ENCODE measurements at regions not wholly inside any gene's neighbourhood (a gene's known extent, or its start where the extent isn't known, plus 50 kb on each side); places are given as distances from the start of the nearest gene placed in this dataset.

DNA sequence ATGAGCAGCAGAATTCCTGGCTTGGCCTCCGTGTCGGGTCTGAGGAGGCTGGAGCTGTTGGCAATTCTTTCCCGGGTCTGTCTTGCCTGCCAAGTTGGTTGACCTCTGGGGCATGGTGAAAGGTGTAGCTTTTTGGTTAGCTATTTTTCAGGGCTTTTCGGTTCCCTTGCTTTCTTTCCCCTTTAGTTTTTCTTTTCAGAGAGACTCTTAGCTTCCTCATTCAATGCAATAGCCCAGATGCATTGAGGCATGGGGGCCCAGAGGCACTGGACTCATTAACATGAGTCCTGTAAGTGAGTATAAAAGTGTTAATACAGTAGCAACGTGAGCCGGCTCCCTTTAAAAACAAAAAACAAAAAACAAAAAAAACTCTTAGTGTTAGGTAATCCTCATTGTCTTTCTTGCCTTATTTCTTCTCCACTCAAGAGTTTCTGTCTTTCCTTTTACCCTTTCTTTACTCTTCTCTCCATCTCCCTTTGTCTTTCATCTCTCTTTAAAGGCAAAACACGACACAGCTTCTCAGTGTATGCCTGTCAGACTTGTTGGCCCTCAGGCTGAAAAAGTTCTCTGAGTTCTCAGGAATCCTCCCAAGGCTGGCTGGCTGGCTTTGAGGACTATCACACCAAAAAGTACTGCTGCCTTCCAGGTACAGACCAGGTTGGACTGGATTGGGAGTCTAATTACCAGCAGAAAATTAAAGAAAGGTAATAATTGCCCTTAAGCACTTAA lies 289.9 kb upstream of the TUT7 start:
- Histone ChIP-seq H3K4me1 (ENCODE audit: control insufficient read depth in 5 of 5, insufficient read depth in 5 of 5, low read length in 5 of 5) (no peaks in the 10 kb centered on the region), H3K36me3 (ENCODE audit: control insufficient read depth in 4 of 4, insufficient read depth in 4 of 4, low read length in 4 of 4) (no peaks in the 10 kb centered on the region), H3K27me3 (ENCODE audit: control insufficient read depth in 3 of 3, insufficient read depth in 3 of 3, low read length in 2 of 3) (peaks cover 0 to 2% (median 0%) of the 10 kb centered on the region in 3 donors), H3K9ac (ENCODE audit: insufficient read depth in 1 of 2, low read length in 2 of 2) (no peak overlapping the region), H3K9me3 (ENCODE audit: control insufficient read depth in 4 of 4, insufficient read depth in 3 of 4, low read length in 3 of 4) (no peaks in the 10 kb centered on the region), H3K27ac (ENCODE audit: low read depth in 1 of 2, low read length in 1 of 2) (no peak overlapping the region), H3K4me3 (no peak overlapping the region)
- TF ChIP-seq, protein P1, sequence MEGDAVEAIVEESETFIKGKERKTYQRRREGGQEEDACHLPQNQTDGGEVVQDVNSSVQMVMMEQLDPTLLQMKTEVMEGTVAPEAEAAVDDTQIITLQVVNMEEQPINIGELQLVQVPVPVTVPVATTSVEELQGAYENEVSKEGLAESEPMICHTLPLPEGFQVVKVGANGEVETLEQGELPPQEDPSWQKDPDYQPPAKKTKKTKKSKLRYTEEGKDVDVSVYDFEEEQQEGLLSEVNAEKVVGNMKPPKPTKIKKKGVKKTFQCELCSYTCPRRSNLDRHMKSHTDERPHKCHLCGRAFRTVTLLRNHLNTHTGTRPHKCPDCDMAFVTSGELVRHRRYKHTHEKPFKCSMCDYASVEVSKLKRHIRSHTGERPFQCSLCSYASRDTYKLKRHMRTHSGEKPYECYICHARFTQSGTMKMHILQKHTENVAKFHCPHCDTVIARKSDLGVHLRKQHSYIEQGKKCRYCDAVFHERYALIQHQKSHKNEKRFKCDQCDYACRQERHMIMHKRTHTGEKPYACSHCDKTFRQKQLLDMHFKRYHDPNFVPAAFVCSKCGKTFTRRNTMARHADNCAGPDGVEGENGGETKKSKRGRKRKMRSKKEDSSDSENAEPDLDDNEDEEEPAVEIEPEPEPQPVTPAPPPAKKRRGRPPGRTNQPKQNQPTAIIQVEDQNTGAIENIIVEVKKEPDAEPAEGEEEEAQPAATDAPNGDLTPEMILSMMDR (IDR thresholded peaks at IDR 0.05; ENCODE audit: control extremely low read depth, extremely low read depth), result no peak
- no peak for DNase-seq
- ATAC-seq (ENCODE audit: insufficient read depth, low FRiP score), result no peak
- 85 to 87% methylated on average over 7 of the region's 7 CpGs for WGBS, 2 donors

DNA sequence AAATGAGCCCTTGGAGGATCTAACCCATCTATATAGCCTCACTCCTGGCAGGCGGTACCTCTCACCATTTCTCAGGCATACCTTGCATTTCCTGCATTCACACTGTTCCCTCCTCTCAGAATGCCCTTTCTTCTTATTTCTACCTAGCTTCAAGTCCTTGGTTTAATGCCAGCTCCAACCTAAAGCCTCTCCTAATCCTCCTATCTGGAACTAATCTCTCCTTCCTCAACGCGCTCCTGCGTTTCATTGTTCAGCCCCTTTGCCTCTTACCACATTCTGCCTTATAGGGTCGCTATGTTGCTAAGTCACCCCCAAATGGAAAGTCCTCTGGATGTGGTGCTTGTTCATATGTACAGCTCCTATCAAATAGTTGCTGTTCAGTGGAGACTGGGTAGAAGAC lies 288.5 kb upstream of the TUT7 start:
- ATAC-seq (ENCODE audit: insufficient read depth, low FRiP score) (no peak), DNase-seq (no peak)
- Histone ChIP-seq H3K4me1 (ENCODE audit: control insufficient read depth in 5 of 5, insufficient read depth in 5 of 5, low read length in 5 of 5) (no peaks in the 10 kb centered on the region), H3K9me3 (ENCODE audit: control insufficient read depth in 4 of 4, insufficient read depth in 3 of 4, low read length in 3 of 4) (no peaks in the 10 kb centered on the region), H3K9ac (ENCODE audit: insufficient read depth in 1 of 2, low read length in 2 of 2) (no peak overlapping the region), H3K27me3 (ENCODE audit: control insufficient read depth in 3 of 3, insufficient read depth in 3 of 3, low read length in 2 of 3) (peaks cover 0 to 2% (median 0%) of the 10 kb centered on the region in 3 donors), H3K36me3 (ENCODE audit: control insufficient read depth in 4 of 4, insufficient read depth in 4 of 4, low read length in 4 of 4) (no peaks in the 10 kb centered on the region), H3K4me3 (no peak overlapping the region), H3K27ac (ENCODE audit: low read depth in 1 of 2, low read length in 1 of 2) (no peak overlapping the region)
- TF ChIP-seq, protein P1 (IDR thresholded peaks at IDR 0.05; ENCODE audit: control extremely low read depth, extremely low read depth), result no peak
- 90 to 93% methylated on average over 5 of the region's 5 CpGs for WGBS, 2 donors

DNA sequence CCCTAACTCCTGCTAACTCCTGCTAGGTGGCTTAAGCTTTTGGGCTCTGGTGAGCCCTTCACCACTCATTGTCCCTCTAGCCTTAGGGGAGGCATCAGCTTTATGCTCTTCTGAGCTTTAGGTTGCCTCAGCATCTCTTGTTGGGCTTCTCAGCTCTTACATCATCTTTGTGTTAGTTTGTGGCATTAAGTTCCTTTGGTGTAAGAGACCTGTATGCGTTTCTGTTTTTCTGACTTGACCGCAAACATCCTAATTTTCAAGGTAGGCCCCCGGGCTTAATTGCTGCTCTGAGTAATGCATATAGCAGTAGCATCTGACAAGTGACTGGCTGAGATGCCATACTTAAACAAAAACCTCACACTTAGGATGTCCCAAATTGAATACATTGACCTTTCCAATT lies 287.8 kb upstream of the TUT7 start:
- ATAC-seq (ENCODE audit: insufficient read depth, low FRiP score), result no peak
- no peaks in the 10 kb centered on the region for H3K36me3 ChIP-seq (ENCODE audit: control insufficient read depth in 4 of 4, insufficient read depth in 4 of 4, low read length in 4 of 4)
- no peak for DNase-seq
- H3K9ac ChIP-seq (ENCODE audit: insufficient read depth in 1 of 2, low read length in 2 of 2), result no peak overlapping the region
- H3K9me3 ChIP-seq (ENCODE audit: control insufficient read depth in 4 of 4, insufficient read depth in 3 of 4, low read length in 3 of 4), result no peaks in the 10 kb centered on the region
- 78 to 87% methylated on average over 3 of the region's 3 CpGs for WGBS, 2 donors
- H3K27ac ChIP-seq (ENCODE audit: low read depth in 1 of 2, low read length in 1 of 2), result no peak overlapping the region
- TF ChIP-seq, protein P1 (IDR thresholded peaks at IDR 0.05; ENCODE audit: control extremely low read depth, extremely low read depth), result no peak
- H3K27me3 ChIP-seq (ENCODE audit: control insufficient read depth in 3 of 3, insufficient read depth in 3 of 3, low read length in 2 of 3), result peaks cover 0 to 2% (median 0%) of the 10 kb centered on the region in 3 donors
- H3K4me3 ChIP-seq, result no peak overlapping the region
- peaks cover 0 to 3% (median 0%) of the 10 kb centered on the region in 5 donors for H3K4me1 ChIP-seq (ENCODE audit: control insufficient read depth in 5 of 5, insufficient read depth in 5 of 5, low read length in 5 of 5)

Measured in lung (tissue), 11 donors.